GM23338 (cell line): ENCODE measurements at regions not wholly inside any gene's neighbourhood (a gene's known extent, or its start where the extent isn't known, plus 50 kb on each side); places are given as distances from the start of the nearest gene placed in this dataset.

Experiments
- ATAC-seq: fragments of 200-7000 bp; cut with Tn5 transposase; 3 replicates; pipeline ENCODE4 v1.9.1; 2020
- DNase-seq: peaks from one replicate; pipeline ENCODE4 v3.0.0-alpha.2; 2015; ENCODE audit warnings: low spot score
- H2AFZ ChIP-seq: fragments of 200-600 bp; sonication (generic); 2 replicates; pipeline ENCODE4 v1.8.0; 2016; ENCODE audit warnings: antibody characterized with exemption, mild to moderate bottlenecking, moderate library complexity
- H3F3A ChIP-seq: fragments of 200-600 bp; sonication (generic); replicated peaks from 2 replicates; pipeline ENCODE4 v1.8.0; 2017; ENCODE audit warnings: antibody characterized with exemption, mixed run types, low read depth
- H3K27ac ChIP-seq: fragments of 200-600 bp; sonication (generic); 2 replicates; pipeline ENCODE4 v1.6.1; 2016; ENCODE audit warnings: low read depth
- H3K27me3 ChIP-seq: fragments of 200-600 bp; sonication (generic); 2 replicates; pipeline ENCODE4 v1.8.0; 2016; ENCODE audit warnings: mild to moderate bottlenecking, mixed run types, moderate library complexity; ENCODE audit not compliant: insufficient read depth
- H3K36me3 ChIP-seq: fragments of 200-600 bp; sonication (generic); 2 replicates; pipeline ENCODE4 v1.8.0; 2016; ENCODE audit warnings: mild to moderate bottlenecking; ENCODE audit not compliant: insufficient read depth
- H3K4me1 ChIP-seq: fragments of 200-600 bp; sonication (generic); 2 replicates; pipeline ENCODE4 v1.8.0; 2016; ENCODE audit warnings: mild to moderate bottlenecking, moderate library complexity; ENCODE audit not compliant: insufficient read depth
- H3K4me2 ChIP-seq: fragments of 200-600 bp; sonication (generic); 2 replicates; pipeline ENCODE4 v1.7.1; 2017; ENCODE audit warnings: mixed run types
- H3K4me3 ChIP-seq: fragments of 200-600 bp; sonication (generic); 2 replicates; pipeline ENCODE4 v1.6.1; 2016; ENCODE audit warnings: mixed run types
- H3K79me2 ChIP-seq: fragments of 200-600 bp; sonication (generic); replicated peaks from 2 replicates; pipeline ENCODE4 v1.8.0; 2017; ENCODE audit warnings: mild to moderate bottlenecking; ENCODE audit not compliant: insufficient read depth
- H3K9me2 ChIP-seq: fragments of 200-600 bp; sonication (generic); 2 replicates; pipeline ENCODE4 v1.8.0; 2017; ENCODE audit not compliant: insufficient read depth
- H4K20me1 ChIP-seq: fragments of 200-600 bp; sonication (generic); replicated peaks from 2 replicates; pipeline ENCODE4 v1.8.0; 2017; ENCODE audit warnings: mild to moderate bottlenecking; ENCODE audit not compliant: insufficient read depth
- H3K27ac Mint-ChIP-seq: 2 replicates; pipeline ENCODE4 v1.8.0; 2020; ENCODE audit warnings: inconsistent platforms, mild to moderate bottlenecking, moderate library complexity, mixed read lengths
- H3K27me3 Mint-ChIP-seq: 3 replicates; pipeline ENCODE4 v1.8.0; 2022; ENCODE audit warnings: low read depth, mild to moderate bottlenecking, moderate library complexity, mixed read lengths, inconsistent platforms; ENCODE audit not compliant: insufficient read depth, poor library complexity
- H3K36me3 Mint-ChIP-seq: 3 replicates; pipeline ENCODE4 v1.8.0; 2021; ENCODE audit warnings: low read depth, mild to moderate bottlenecking, inconsistent platforms, moderate library complexity, mixed read lengths
- H3K4me1 Mint-ChIP-seq: 3 replicates; pipeline ENCODE4 v1.8.0; 2020; ENCODE audit warnings: mild to moderate bottlenecking, inconsistent platforms, mixed read lengths
- H3K4me3 Mint-ChIP-seq: 3 replicates; pipeline ENCODE4 v1.8.0; 2021; ENCODE audit warnings: moderate library complexity, mild to moderate bottlenecking, inconsistent platforms, mixed read lengths
- H3K9me3 Mint-ChIP-seq: 3 replicates; pipeline ENCODE4 v1.8.0; 2020; ENCODE audit warnings: moderate library complexity, mild to moderate bottlenecking, inconsistent platforms, mixed read lengths
- CREB1 ChIP-seq: fragments of 250-450 bp; sonication (Bioruptor Pico); IDR thresholded peaks from 2 replicates; pipeline ENCODE4 v1.5.0; 2020; ENCODE audit warnings: low read depth, mild to moderate bottlenecking, moderate library complexity
- EZH2 ChIP-seq: fragments of 200-600 bp; sonication (generic); IDR thresholded peaks from one replicate; pipeline ENCODE4 v1.8.0; 2017; ENCODE audit warnings: antibody characterized with exemption, mild to moderate bottlenecking, low read depth; ENCODE audit not compliant: unreplicated experiment
- EZH2phosphoT487 ChIP-seq: fragments of 200-600 bp; sonication (generic); IDR thresholded peaks from one replicate; pipeline ENCODE4 v1.8.1; 2018; ENCODE audit warnings: antibody characterized with exemption; ENCODE audit not compliant: unreplicated experiment
- JUNB ChIP-seq: IDR thresholded peaks from one replicate; pipeline ENCODE4 v1.6.1; 2016; ENCODE audit warnings: antibody characterized with exemption; ENCODE audit not compliant: unreplicated experiment
- NANOG ChIP-seq: IDR thresholded peaks from 2 replicates; pipeline ENCODE4 v1.6.1; 2016; ENCODE audit warnings: antibody characterized with exemption, borderline replicate concordance
- POLR2AphosphoS5 ChIP-seq: IDR thresholded peaks from 2 replicates; pipeline ENCODE4 v1.6.1; 2016; ENCODE audit warnings: antibody characterized with exemption, low read depth
- STAT1 ChIP-seq: IDR thresholded peaks from one replicate; pipeline ENCODE4 v1.6.1; 2016; ENCODE audit warnings: antibody characterized with exemption; ENCODE audit not compliant: unreplicated experiment
- ZNF114 ChIP-seq: fragments of 250-450 bp; sonication (Bioruptor Pico); IDR thresholded peaks from 2 replicates; pipeline ENCODE4 v1.5.0; 2020; ENCODE audit warnings: mild to moderate bottlenecking, moderate library complexity
- ZNF331 ChIP-seq: fragments of 250-450 bp; sonication (Bioruptor Pico); IDR thresholded peaks from 2 replicates; pipeline ENCODE4 v1.5.0; 2020; ENCODE audit warnings: low read depth, mild to moderate bottlenecking, moderate library complexity
- TF ChIP-seq, protein P1 (sequence below): fragments of 250-450 bp; sonication (Bioruptor Pico); IDR thresholded peaks from 2 replicates; pipeline ENCODE4 v1.5.0; 2020; ENCODE audit warnings: mild to moderate bottlenecking, moderate library complexity
- TF ChIP-seq, protein P2 (sequence below), 2 experiments: fragments of 200-600 bp in 1 of 2; sonication (generic) in 1 of 2; conservative IDR thresholded peaks; 2 replicates each; pipeline versions ENCODE4 v1.5.1 to v1.6.1; 2016 to 2017; ENCODE audit warnings: antibody characterized with exemption in 2 of 2, low read depth in 2 of 2, mild to moderate bottlenecking in 2 of 2, moderate library complexity in 1 of 2
- TF ChIP-seq, protein P3 (sequence below): IDR thresholded peaks from one replicate; pipeline ENCODE4 v1.6.1; 2018; ENCODE audit warnings: antibody characterized with exemption; ENCODE audit not compliant: unreplicated experiment
- TF ChIP-seq, protein P4 (sequence below): IDR thresholded peaks from 2 replicates; pipeline ENCODE4 v1.6.1; 2016; ENCODE audit warnings: antibody characterized with exemption

DNA sequence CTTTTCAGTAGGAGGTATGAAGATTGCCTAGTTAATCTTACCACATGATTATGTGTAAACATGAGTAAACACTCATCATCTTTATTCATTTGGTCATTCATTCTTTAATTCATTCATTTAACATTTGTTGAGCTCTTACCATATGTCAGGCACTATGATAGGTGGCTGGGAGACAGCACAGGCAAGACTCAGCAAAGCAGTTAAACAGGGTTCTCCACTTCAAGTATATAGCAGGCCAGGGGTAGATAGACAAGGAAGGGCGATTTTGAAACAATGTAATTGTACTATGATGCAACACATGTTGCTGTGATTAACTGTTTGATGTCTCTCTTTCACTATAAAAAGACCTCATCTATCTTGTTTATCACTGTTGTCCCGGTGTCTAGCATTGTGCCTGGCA lies 84.3 kb upstream of the GPR101 start:
- Mint-ChIP-seq H3K4me3 (no peak overlapping the region), H3K27me3 (no peaks in the 10 kb centered on the region)
- no peak overlapping the region for H2AFZ ChIP-seq

More for the DNA sequence above, 84.3 kb upstream of the GPR101 start:
- TF ChIP-seq ZNF114 (CRISPR knock-in tag) (no peak), CREB1 (no peak), JUNB (no peak), POLR2AphosphoS5 (no peak), ZNF331 (CRISPR knock-in tag) (no peak), EZH2phosphoT487 (no peak), NANOG (no peak), EZH2 (no peak), STAT1 (no peak)
- TF ChIP-seq, protein P1, sequence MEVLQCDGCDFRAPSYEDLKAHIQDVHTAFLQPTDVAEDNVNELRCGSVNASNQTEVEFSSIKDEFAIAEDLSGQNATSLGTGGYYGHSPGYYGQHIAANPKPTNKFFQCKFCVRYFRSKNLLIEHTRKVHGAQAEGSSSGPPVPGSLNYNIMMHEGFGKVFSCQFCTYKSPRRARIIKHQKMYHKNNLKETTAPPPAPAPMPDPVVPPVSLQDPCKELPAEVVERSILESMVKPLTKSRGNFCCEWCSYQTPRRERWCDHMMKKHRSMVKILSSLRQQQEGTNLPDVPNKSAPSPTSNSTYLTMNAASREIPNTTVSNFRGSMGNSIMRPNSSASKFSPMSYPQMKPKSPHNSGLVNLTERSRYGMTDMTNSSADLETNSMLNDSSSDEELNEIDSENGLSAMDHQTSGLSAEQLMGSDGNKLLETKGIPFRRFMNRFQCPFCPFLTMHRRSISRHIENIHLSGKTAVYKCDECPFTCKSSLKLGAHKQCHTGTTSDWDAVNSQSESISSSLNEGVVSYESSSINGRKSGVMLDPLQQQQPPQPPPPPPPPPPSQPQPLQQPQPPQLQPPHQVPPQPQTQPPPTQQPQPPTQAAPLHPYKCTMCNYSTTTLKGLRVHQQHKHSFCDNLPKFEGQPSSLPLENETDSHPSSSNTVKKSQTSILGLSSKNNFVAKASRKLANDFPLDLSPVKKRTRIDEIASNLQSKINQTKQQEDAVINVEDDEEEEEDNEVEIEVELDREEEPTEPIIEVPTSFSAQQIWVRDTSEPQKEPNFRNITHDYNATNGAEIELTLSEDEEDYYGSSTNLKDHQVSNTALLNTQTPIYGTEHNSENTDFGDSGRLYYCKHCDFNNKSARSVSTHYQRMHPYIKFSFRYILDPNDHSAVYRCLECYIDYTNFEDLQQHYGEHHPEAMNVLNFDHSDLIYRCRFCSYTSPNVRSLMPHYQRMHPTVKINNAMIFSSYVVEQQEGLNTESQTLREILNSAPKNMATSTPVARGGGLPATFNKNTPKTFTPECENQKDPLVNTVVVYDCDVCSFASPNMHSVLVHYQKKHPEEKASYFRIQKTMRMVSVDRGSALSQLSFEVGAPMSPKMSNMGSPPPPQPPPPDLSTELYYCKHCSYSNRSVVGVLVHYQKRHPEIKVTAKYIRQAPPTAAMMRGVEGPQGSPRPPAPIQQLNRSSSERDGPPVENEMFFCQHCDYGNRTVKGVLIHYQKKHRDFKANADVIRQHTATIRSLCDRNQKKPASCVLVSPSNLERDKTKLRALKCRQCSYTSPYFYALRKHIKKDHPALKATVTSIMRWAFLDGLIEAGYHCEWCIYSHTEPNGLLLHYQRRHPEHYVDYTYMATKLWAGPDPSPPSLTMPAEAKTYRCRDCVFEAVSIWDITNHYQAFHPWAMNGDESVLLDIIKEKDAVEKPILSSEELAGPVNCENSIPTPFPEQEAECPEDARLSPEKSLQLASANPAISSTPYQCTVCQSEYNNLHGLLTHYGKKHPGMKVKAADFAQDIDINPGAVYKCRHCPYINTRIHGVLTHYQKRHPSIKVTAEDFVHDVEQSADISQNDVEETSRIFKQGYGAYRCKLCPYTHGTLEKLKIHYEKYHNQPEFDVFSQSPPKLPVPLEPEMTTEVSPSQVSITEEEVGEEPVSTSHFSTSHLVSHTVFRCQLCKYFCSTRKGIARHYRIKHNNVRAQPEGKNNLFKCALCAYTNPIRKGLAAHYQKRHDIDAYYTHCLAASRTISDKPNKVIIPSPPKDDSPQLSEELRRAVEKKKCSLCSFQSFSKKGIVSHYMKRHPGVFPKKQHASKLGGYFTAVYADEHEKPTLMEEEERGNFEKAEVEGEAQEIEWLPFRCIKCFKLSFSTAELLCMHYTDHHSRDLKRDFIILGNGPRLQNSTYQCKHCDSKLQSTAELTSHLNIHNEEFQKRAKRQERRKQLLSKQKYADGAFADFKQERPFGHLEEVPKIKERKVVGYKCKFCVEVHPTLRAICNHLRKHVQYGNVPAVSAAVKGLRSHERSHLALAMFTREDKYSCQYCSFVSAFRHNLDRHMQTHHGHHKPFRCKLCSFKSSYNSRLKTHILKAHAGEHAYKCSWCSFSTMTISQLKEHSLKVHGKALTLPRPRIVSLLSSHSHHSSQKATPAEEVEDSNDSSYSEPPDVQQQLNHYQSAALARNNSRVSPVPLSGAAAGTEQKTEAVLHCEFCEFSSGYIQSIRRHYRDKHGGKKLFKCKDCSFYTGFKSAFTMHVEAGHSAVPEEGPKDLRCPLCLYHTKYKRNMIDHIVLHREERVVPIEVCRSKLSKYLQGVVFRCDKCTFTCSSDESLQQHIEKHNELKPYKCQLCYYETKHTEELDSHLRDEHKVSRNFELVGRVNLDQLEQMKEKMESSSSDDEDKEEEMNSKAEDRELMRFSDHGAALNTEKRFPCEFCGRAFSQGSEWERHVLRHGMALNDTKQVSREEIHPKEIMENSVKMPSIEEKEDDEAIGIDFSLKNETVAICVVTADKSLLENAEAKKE (CRISPR knock-in tag) = no peak
- TF ChIP-seq, protein P2, sequence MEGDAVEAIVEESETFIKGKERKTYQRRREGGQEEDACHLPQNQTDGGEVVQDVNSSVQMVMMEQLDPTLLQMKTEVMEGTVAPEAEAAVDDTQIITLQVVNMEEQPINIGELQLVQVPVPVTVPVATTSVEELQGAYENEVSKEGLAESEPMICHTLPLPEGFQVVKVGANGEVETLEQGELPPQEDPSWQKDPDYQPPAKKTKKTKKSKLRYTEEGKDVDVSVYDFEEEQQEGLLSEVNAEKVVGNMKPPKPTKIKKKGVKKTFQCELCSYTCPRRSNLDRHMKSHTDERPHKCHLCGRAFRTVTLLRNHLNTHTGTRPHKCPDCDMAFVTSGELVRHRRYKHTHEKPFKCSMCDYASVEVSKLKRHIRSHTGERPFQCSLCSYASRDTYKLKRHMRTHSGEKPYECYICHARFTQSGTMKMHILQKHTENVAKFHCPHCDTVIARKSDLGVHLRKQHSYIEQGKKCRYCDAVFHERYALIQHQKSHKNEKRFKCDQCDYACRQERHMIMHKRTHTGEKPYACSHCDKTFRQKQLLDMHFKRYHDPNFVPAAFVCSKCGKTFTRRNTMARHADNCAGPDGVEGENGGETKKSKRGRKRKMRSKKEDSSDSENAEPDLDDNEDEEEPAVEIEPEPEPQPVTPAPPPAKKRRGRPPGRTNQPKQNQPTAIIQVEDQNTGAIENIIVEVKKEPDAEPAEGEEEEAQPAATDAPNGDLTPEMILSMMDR (conservative IDR thresholded peaks at IDR 0.05; ENCODE audit: low read depth in 2 of 2) = no peak
- TF ChIP-seq, protein P3, sequence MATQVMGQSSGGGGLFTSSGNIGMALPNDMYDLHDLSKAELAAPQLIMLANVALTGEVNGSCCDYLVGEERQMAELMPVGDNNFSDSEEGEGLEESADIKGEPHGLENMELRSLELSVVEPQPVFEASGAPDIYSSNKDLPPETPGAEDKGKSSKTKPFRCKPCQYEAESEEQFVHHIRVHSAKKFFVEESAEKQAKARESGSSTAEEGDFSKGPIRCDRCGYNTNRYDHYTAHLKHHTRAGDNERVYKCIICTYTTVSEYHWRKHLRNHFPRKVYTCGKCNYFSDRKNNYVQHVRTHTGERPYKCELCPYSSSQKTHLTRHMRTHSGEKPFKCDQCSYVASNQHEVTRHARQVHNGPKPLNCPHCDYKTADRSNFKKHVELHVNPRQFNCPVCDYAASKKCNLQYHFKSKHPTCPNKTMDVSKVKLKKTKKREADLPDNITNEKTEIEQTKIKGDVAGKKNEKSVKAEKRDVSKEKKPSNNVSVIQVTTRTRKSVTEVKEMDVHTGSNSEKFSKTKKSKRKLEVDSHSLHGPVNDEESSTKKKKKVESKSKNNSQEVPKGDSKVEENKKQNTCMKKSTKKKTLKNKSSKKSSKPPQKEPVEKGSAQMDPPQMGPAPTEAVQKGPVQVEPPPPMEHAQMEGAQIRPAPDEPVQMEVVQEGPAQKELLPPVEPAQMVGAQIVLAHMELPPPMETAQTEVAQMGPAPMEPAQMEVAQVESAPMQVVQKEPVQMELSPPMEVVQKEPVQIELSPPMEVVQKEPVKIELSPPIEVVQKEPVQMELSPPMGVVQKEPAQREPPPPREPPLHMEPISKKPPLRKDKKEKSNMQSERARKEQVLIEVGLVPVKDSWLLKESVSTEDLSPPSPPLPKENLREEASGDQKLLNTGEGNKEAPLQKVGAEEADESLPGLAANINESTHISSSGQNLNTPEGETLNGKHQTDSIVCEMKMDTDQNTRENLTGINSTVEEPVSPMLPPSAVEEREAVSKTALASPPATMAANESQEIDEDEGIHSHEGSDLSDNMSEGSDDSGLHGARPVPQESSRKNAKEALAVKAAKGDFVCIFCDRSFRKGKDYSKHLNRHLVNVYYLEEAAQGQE = no peak
- TF ChIP-seq, protein P4, sequence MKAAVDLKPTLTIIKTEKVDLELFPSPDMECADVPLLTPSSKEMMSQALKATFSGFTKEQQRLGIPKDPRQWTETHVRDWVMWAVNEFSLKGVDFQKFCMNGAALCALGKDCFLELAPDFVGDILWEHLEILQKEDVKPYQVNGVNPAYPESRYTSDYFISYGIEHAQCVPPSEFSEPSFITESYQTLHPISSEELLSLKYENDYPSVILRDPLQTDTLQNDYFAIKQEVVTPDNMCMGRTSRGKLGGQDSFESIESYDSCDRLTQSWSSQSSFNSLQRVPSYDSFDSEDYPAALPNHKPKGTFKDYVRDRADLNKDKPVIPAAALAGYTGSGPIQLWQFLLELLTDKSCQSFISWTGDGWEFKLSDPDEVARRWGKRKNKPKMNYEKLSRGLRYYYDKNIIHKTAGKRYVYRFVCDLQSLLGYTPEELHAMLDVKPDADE = no peak
- Histone ChIP-seq H3K4me1 (no peaks in the 10 kb centered on the region), H3K4me3 (no peak overlapping the region), H3K36me3 (no peaks in the 10 kb centered on the region), H4K20me1 (no peaks in the 10 kb centered on the region), H3K27me3 (no peaks in the 10 kb centered on the region), H3K27ac (no peak overlapping the region), H3K4me2 (no peak overlapping the region), H3K9me2 (no peaks in the 10 kb centered on the region), H3F3A (no peaks in the 10 kb centered on the region), H3K79me2 (no peaks in the 10 kb centered on the region)
- H3K36me3 Mint-ChIP-seq = no peaks in the 10 kb centered on the region
- ATAC-seq (no peak), DNase-seq (no peak)
- no peak overlapping the region for H3K27ac Mint-ChIP-seq
- H3K9me3 Mint-ChIP-seq = peaks cover 13% of the 10 kb centered on the region; the same call in 2 of the 3 replicates
- H3K4me1 Mint-ChIP-seq = no peaks in the 10 kb centered on the region
